ENCODE measurements at regions not wholly inside any gene's neighbourhood (a gene's known extent, or its start where the extent isn't known, plus 50 kb on each side); places are given as distances from the start of the nearest gene placed in this dataset.

- Mint-ChIP-seq H3K27me3 (ENCODE audit: low read depth, unreplicated experiment) (no peaks in the 10 kb centered on the region), H3K36me3 (ENCODE audit: low read depth, unreplicated experiment) (no peaks in the 10 kb centered on the region), H3K27ac (ENCODE audit: unreplicated experiment) (no peak overlapping the region), H3K9me3 (ENCODE audit: unreplicated experiment) (peaks cover 2% of the 10 kb centered on the region), H3K4me1 (ENCODE audit: low read depth, unreplicated experiment) (peaks cover 12% of the 10 kb centered on the region), H3K4me3 (ENCODE audit: unreplicated experiment) (no peak overlapping the region)
- Histone ChIP-seq H3K79me2 (ENCODE audit: insufficient read depth, low read length) (no peaks in the 10 kb centered on the region), H2AFZ (ENCODE audit: low read depth, low read length) (no peak overlapping the region), H3K4me3 (ENCODE audit: insufficient read depth, low read depth, low read length) (no peak overlapping the region), H3K4me2 (ENCODE audit: low read length) (no peak overlapping the region), H3K4me1 (ENCODE audit: insufficient read depth, low read length) (peaks cover 10% of the 10 kb centered on the region), H3K9ac (ENCODE audit: low read length) (no peak overlapping the region), H4K20me1 (ENCODE audit: insufficient read depth, low read length) (no peaks in the 10 kb centered on the region), H3K27me3 (ENCODE audit: insufficient read depth, low read length) (no peaks in the 10 kb centered on the region), H3K27ac (ENCODE audit: low read depth, low read length) (no peak overlapping the region), H3K9me3 (ENCODE audit: insufficient read depth, low read depth, low read length) (no peaks in the 10 kb centered on the region), H3K36me3 (ENCODE audit: insufficient read depth, low read length) (no peaks in the 10 kb centered on the region)
- FAIRE-seq (peak; percentile 13), DNase-seq (ENCODE audit: low read depth) (no peak)
- no peak for TF ChIP-seq EZH2 (IDR thresholded peaks at IDR 0.05; ENCODE audit: insufficient read depth, low read length)
- TF ChIP-seq, protein P1, sequence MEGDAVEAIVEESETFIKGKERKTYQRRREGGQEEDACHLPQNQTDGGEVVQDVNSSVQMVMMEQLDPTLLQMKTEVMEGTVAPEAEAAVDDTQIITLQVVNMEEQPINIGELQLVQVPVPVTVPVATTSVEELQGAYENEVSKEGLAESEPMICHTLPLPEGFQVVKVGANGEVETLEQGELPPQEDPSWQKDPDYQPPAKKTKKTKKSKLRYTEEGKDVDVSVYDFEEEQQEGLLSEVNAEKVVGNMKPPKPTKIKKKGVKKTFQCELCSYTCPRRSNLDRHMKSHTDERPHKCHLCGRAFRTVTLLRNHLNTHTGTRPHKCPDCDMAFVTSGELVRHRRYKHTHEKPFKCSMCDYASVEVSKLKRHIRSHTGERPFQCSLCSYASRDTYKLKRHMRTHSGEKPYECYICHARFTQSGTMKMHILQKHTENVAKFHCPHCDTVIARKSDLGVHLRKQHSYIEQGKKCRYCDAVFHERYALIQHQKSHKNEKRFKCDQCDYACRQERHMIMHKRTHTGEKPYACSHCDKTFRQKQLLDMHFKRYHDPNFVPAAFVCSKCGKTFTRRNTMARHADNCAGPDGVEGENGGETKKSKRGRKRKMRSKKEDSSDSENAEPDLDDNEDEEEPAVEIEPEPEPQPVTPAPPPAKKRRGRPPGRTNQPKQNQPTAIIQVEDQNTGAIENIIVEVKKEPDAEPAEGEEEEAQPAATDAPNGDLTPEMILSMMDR (IDR thresholded peaks at IDR 0.05; ENCODE audit: insufficient read depth, low read depth, low read length) = no peak
These were observed 107.8 kb upstream of the ADAMTSL1 start for GRCh38 chr9:18366184-18366583.

DNA sequence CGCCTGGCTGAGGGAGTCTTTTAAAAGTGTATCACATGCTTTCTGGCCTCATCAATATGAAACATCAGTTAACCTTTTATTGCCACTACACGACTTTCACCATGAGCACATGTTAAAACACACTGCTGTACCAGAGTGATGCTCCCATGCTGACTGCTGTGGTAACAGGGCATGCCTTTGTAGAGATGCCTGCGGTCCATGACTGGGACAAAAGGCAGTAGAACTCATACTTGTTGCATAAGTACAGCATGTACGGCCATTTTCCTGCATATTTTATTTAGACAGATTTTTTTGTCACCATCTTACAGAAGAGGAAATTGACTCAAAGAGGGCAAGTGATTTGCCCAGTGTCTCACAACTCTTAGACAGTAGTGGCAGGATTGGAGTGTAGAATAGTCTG lies 105.7 kb upstream of the ADAMTSL1 start:
- no peak overlapping the region for H3K4me3 ChIP-seq (ENCODE audit: insufficient read depth, low read depth, low read length)
- no peak overlapping the region for H3K9ac ChIP-seq (ENCODE audit: low read length)
- DNase-seq (ENCODE audit: low read depth) (peak; percentile 32), FAIRE-seq (peak; percentile 54)
- H3K4me3 Mint-ChIP-seq (ENCODE audit: unreplicated experiment) = no peak overlapping the region
- no peaks in the 10 kb centered on the region for H3K27me3 ChIP-seq (ENCODE audit: insufficient read depth, low read length)
- no peaks in the 10 kb centered on the region for H4K20me1 ChIP-seq (ENCODE audit: insufficient read depth, low read length)
- H3K27me3 Mint-ChIP-seq (ENCODE audit: low read depth, unreplicated experiment) = no peaks in the 10 kb centered on the region
- H3K9me3 Mint-ChIP-seq (ENCODE audit: unreplicated experiment) = peaks cover 2% of the 10 kb centered on the region
- TF ChIP-seq, protein P1 (IDR thresholded peaks at IDR 0.05; ENCODE audit: insufficient read depth, low read depth, low read length) = no peak
- no peak for TF ChIP-seq EZH2 (IDR thresholded peaks at IDR 0.05; ENCODE audit: insufficient read depth, low read length)
- peaks cover 5% of the 10 kb centered on the region for H3K4me1 ChIP-seq (ENCODE audit: insufficient read depth, low read length)
- H3K9me3 ChIP-seq (ENCODE audit: insufficient read depth, low read depth, low read length) = no peaks in the 10 kb centered on the region
- H3K4me2 ChIP-seq (ENCODE audit: low read length) = no peak overlapping the region
- no peak overlapping the region for H3K27ac Mint-ChIP-seq (ENCODE audit: unreplicated experiment)
- no peaks in the 10 kb centered on the region for H3K36me3 ChIP-seq (ENCODE audit: insufficient read depth, low read length)
- no peak overlapping the region for H3K27ac ChIP-seq (ENCODE audit: low read depth, low read length)
- H2AFZ ChIP-seq (ENCODE audit: low read depth, low read length) = no peak overlapping the region
- H3K4me1 Mint-ChIP-seq (ENCODE audit: low read depth, unreplicated experiment) = peaks cover 7% of the 10 kb centered on the region
- H3K79me2 ChIP-seq (ENCODE audit: insufficient read depth, low read length) = no peaks in the 10 kb centered on the region
- H3K36me3 Mint-ChIP-seq (ENCODE audit: low read depth, unreplicated experiment) = no peaks in the 10 kb centered on the region

DNA sequence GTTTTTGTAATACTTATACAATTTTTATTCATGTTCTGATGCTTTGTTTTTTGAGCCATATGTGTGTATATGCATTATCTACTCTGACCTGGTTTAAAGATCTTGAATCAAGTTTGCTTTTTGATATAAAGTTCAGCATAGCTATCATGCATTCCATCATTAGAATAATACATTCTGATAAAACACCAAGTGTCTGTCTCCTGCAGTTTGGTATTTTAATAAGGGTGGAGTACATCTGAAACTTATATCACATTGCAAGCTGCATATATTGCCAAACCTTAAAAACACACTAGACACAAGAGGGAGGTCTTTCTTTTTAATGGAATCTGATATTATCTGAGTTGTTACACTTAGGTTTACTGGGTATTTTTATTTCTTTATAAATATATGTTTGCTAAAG lies 102.8 kb upstream of the ADAMTSL1 start:
- H3K27ac Mint-ChIP-seq (ENCODE audit: unreplicated experiment) = no peak overlapping the region
- no peaks in the 10 kb centered on the region for H3K27me3 ChIP-seq (ENCODE audit: insufficient read depth, low read length)
- no peaks in the 10 kb centered on the region for H3K27me3 Mint-ChIP-seq (ENCODE audit: low read depth, unreplicated experiment)
- H3K9ac ChIP-seq (ENCODE audit: low read length) = no peak overlapping the region
- H3K36me3 Mint-ChIP-seq (ENCODE audit: low read depth, unreplicated experiment) = no peaks in the 10 kb centered on the region
- FAIRE-seq (no peak), DNase-seq (ENCODE audit: low read depth) (no peak)
- H4K20me1 ChIP-seq (ENCODE audit: insufficient read depth, low read length) = no peaks in the 10 kb centered on the region
- no peaks in the 10 kb centered on the region for H3K79me2 ChIP-seq (ENCODE audit: insufficient read depth, low read length)
- no peak overlapping the region for H3K4me3 Mint-ChIP-seq (ENCODE audit: unreplicated experiment)
- H3K36me3 ChIP-seq (ENCODE audit: insufficient read depth, low read length) = no peaks in the 10 kb centered on the region
- no peak overlapping the region for H2AFZ ChIP-seq (ENCODE audit: low read depth, low read length)
- no peak overlapping the region for H3K4me2 ChIP-seq (ENCODE audit: low read length)
- H3K4me1 ChIP-seq (ENCODE audit: insufficient read depth, low read length) = no peaks in the 10 kb centered on the region
- H3K9me3 ChIP-seq (ENCODE audit: insufficient read depth, low read depth, low read length) = no peaks in the 10 kb centered on the region
- H3K9me3 Mint-ChIP-seq (ENCODE audit: unreplicated experiment) = no peaks in the 10 kb centered on the region
- no peak overlapping the region for H3K27ac ChIP-seq (ENCODE audit: low read depth, low read length)
- no peaks in the 10 kb centered on the region for H3K4me1 Mint-ChIP-seq (ENCODE audit: low read depth, unreplicated experiment)
- TF ChIP-seq EZH2 (IDR thresholded peaks at IDR 0.05; ENCODE audit: insufficient read depth, low read length) = no peak
- TF ChIP-seq, protein P1 (IDR thresholded peaks at IDR 0.05; ENCODE audit: insufficient read depth, low read depth, low read length) = no peak
- no peak overlapping the region for H3K4me3 ChIP-seq (ENCODE audit: insufficient read depth, low read depth, low read length)

Data from astrocyte (in vitro differentiated cells and primary cell).